HCT116 (cell line): ENCODE measurements at regions not wholly inside any gene's neighbourhood (a gene's known extent, or its start where the extent isn't known, plus 50 kb on each side); places are given as distances from the start of the nearest gene placed in this dataset.

Source experiments
- ATAC-seq: fragments of 200-7000 bp; cut with Tn5 transposase; 2 replicates; pipeline ENCODE4 v1.9.1; 2020; ENCODE audit warnings: mild to moderate bottlenecking, moderate library complexity
- BruUV-seq: library from RNA; stranded (reverse); fragments of 400-500 nt; replicated peaks from 2 replicates; lab custom pipeline; 2021; lab: Mats Ljungman, UMichigan
- CTCF ChIA-PET: fragments of 300-600 bp; sonication (Branson Sonifier 250); formaldehyde crosslinking; loops from one replicate; lab custom pipeline; 2021; ENCODE audit warnings: antibody characterized with exemption; lab: Charles Lee
- POLR2A ChIA-PET: fragments of 300-600, 350-600 bp; sonication (Branson Sonifier 250); formaldehyde crosslinking; loops from one replicate; lab custom pipeline; 2021; ENCODE audit warnings: antibody characterized with exemption; lab: Charles Lee
- RAD21 ChIA-PET, 2 experiments: fragments of 300-600 bp; sonication (Branson Sonifier 250); formaldehyde crosslinking; loops; one replicate each; lab custom pipeline; 2023; ENCODE audit warnings: low total read pairs in 2 of 2; ENCODE audit not compliant: uncharacterized antibody in 2 of 2, unreplicated experiment in 2 of 2, low non-redundant PET in 1 of 2; lab: Charles Lee
- DNase-seq: peaks from one replicate; pipeline ENCODE4 v3.0.0-alpha.2; 2010; ENCODE audit warnings: low read depth, low spot score
- H2AFZ ChIP-seq: fragments of 200-600 bp; shearing (Covaris generic), sonication (generic); 2 replicates; pipeline ENCODE4 v1.6.1; 2017; ENCODE audit warnings: low read depth, mixed run types, mixed read lengths, antibody characterized with exemption, low read length; ENCODE audit not compliant: poor library complexity, severe bottlenecking
- H3K27ac ChIP-seq: 2 replicates; pipeline ENCODE4 v1.5.1; 2012; ENCODE audit warnings: low read depth, low read length
- H3K27me3 ChIP-seq: fragments of 200-600 bp; sonication (generic); 2 replicates; pipeline ENCODE4 v1.6.1; 2016; ENCODE audit warnings: mixed run types, low read length, mixed read lengths; ENCODE audit not compliant: insufficient read depth
- H3K36me3 ChIP-seq, 2 experiments: fragments of 200-500 bp in 1 of 2; fragments of 200-600 bp in 1 of 2; sonication (Bioruptor generic) in 1 of 2; sonication (generic) in 1 of 2; 2 replicates each; pipeline versions ENCODE4 v1.5.1 to v1.6.1; 2014 to 2016; ENCODE audit warnings: low read length in 2 of 2, inconsistent platforms in 1 of 2, mixed read lengths in 1 of 2, mixed run types in 1 of 2; ENCODE audit not compliant: insufficient read depth in 2 of 2, control insufficient read depth in 1 of 2
- H3K4me1 ChIP-seq, 2 experiments: fragments of 200-600 bp in 1 of 2; sonication (generic) in 1 of 2; 2 replicates each; pipeline versions ENCODE4 v1.5.1 to v1.6.1; 2012 to 2017; ENCODE audit warnings: low read length in 2 of 2, inconsistent platforms in 1 of 2, mild to moderate bottlenecking in 1 of 2, mixed read lengths in 1 of 2, mixed run types in 1 of 2, moderate library complexity in 1 of 2; ENCODE audit not compliant: insufficient read depth in 2 of 2, control insufficient read depth in 1 of 2
- H3K4me2 ChIP-seq: fragments of 200-600 bp; sonication (generic); 2 replicates; pipeline ENCODE4 v1.6.1; 2017; ENCODE audit warnings: mixed run types, low read length, mixed read lengths
- H3K4me3 ChIP-seq, 2 experiments: fragments of 200-600 bp in 1 of 2; sonication (generic) in 1 of 2; replicated peaks in 1 of 2; 2 replicates each; pipeline ENCODE4 v1.5.1; 2011 to 2016; ENCODE audit warnings: low read length in 2 of 2, control low read depth in 1 of 2, low read depth in 1 of 2, mild to moderate bottlenecking in 1 of 2, mixed read lengths in 1 of 2, mixed run types in 1 of 2
- H3K79me2 ChIP-seq: fragments of 200-600 bp; sonication (generic); 2 replicates; pipeline ENCODE4 v1.6.1; 2017; ENCODE audit warnings: mild to moderate bottlenecking, mixed run types, low read length, moderate library complexity, mixed read lengths; ENCODE audit not compliant: insufficient read depth
- H3K9ac ChIP-seq: fragments of 200-600 bp; sonication (generic); 2 replicates; pipeline ENCODE4 v1.6.1; 2016; ENCODE audit warnings: low read length, mixed read lengths
- H3K9me2 ChIP-seq: fragments of 200-600 bp; sonication (generic), shearing (Covaris generic); 2 replicates; pipeline ENCODE4 v1.6.1; 2017; ENCODE audit warnings: mixed run types, mild to moderate bottlenecking, moderate library complexity; ENCODE audit not compliant: insufficient read depth
- H3K9me3 ChIP-seq, 2 experiments: fragments of 200-500 bp in 1 of 2; fragments of 200-600 bp in 1 of 2; sonication (Bioruptor generic) in 1 of 2; sonication (generic) in 1 of 2; 2 replicates each; pipeline ENCODE4 v1.6.1; 2014 to 2017; ENCODE audit warnings: low read length in 2 of 2, mixed read lengths in 2 of 2, inconsistent platforms in 1 of 2, low read depth in 1 of 2, mild to moderate bottlenecking in 1 of 2, mixed run types in 1 of 2, moderate library complexity in 1 of 2; ENCODE audit not compliant: control insufficient read depth in 1 of 2, insufficient read depth in 1 of 2
- H4K20me1 ChIP-seq: fragments of 200-600 bp; sonication (generic), shearing (Covaris generic); 2 replicates; pipeline ENCODE4 v1.6.1; 2017; ENCODE audit warnings: mixed run types, mild to moderate bottlenecking, moderate library complexity; ENCODE audit not compliant: insufficient read depth
- ATF3 ChIP-seq: IDR thresholded peaks from 2 replicates; pipeline ENCODE4 v1.6.1; 2012
- CBX3 ChIP-seq: IDR thresholded peaks from 2 replicates; pipeline ENCODE4 v1.6.1; 2012; ENCODE audit warnings: low read depth
- CEBPB ChIP-seq: IDR thresholded peaks from 2 replicates; pipeline ENCODE4 v1.6.1; 2012; ENCODE audit warnings: low read depth
- ELF1 ChIP-seq: IDR thresholded peaks from 2 replicates; pipeline ENCODE4 v1.6.1; 2012; ENCODE audit warnings: low read depth, borderline replicate concordance
- EZH2 ChIP-seq: fragments of 200-600 bp; sonication (generic); IDR thresholded peaks from 2 replicates; pipeline ENCODE4 v1.6.1; 2017; ENCODE audit warnings: antibody characterized with exemption, mixed run types
- FOSL1 ChIP-seq: IDR thresholded peaks from 2 replicates; pipeline ENCODE4 v1.6.1; 2012; ENCODE audit warnings: low read depth
- JUND ChIP-seq: IDR thresholded peaks from 2 replicates; pipeline ENCODE4 v1.6.1; 2012
- POLR2A ChIP-seq: IDR thresholded peaks from 2 replicates; pipeline ENCODE4 v1.7.0; 2011; ENCODE audit warnings: borderline replicate concordance; ENCODE audit not compliant: insufficient read depth, insufficient read length; ENCODE audit errors: extremely low read depth
- RAD21 ChIP-seq: IDR thresholded peaks from 2 replicates; pipeline ENCODE4 v1.6.1; 2012; ENCODE audit warnings: low read depth, mild to moderate bottlenecking
- SIN3A ChIP-seq: IDR thresholded peaks from 2 replicates; pipeline ENCODE4 v1.6.1; 2012; ENCODE audit warnings: low read depth
- SP1 ChIP-seq: IDR thresholded peaks from 2 replicates; pipeline ENCODE4 v1.6.1; 2012; ENCODE audit warnings: low read depth
- SRF ChIP-seq: IDR thresholded peaks from 2 replicates; pipeline ENCODE4 v1.6.1; 2012; ENCODE audit warnings: low read depth
- YY1 ChIP-seq: IDR thresholded peaks from 2 replicates; pipeline ENCODE4 v1.6.1; 2011; ENCODE audit warnings: low read length, low read depth, moderate library complexity, mild to moderate bottlenecking; ENCODE audit not compliant: insufficient replicate concordance; ENCODE audit errors: extremely low read depth
- ZFX ChIP-seq: fragments of 450-650 bp; IDR thresholded peaks from 2 replicates; pipeline ENCODE4 v1.6.1; 2017
- ZNF274 ChIP-seq: fragments of 200-500 bp; sonication (Bioruptor generic); IDR thresholded peaks from 2 replicates; pipeline ENCODE4 v1.6.1; 2014; ENCODE audit warnings: mild to moderate bottlenecking, low read depth, low read length, inconsistent platforms
- intact Hi-C: fragments of 100-400 bp; cut with micrococcal nuclease; formaldehyde crosslinking; loops from 2 replicates; pipeline ENCODE4 v1.10.0; 2022
- TF ChIP-seq, protein P1 (sequence below): IDR thresholded peaks from 2 replicates; pipeline ENCODE4 v1.6.1; 2012; ENCODE audit warnings: low read depth
- TF ChIP-seq, protein P2 (sequence below), 3 experiments: fragments of 200-600 bp in 1 of 3; sonication (generic) in 1 of 3; IDR thresholded peaks in 2 of 3; conservative IDR thresholded peaks in 1 of 3; 2 replicates each; pipeline ENCODE4 v1.5.1; 2012 to 2017; ENCODE audit warnings: low read depth in 2 of 3, low read length in 2 of 3, antibody characterized with exemption in 1 of 3, borderline replicate concordance in 1 of 3, control low read depth in 1 of 3, mild to moderate bottlenecking in 1 of 3, mixed read lengths in 1 of 3, mixed run types in 1 of 3, moderate library complexity in 1 of 3; ENCODE audit not compliant: insufficient read depth in 1 of 3

DNA sequence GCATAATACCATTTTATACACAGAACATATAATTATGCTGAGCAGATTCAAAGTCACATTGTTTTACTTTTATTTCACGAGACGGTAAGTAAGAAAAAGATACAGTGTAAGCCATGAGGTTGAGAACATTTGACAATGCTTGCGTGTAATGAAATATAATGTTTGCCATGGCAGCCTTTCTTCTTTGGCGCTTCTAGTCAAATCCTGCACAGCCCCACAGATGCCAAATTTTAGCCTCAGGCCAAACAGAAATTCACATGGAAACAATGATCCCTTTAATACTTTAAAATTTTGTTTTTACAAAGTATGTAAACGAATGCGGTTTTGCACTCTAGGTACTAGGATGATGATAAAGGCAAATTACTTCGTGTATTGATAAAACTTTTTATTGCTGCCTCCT lies 502.7 kb upstream of the SMIM31 start:
- POLR2A ChIA-PET, result no interaction called here

DNA sequence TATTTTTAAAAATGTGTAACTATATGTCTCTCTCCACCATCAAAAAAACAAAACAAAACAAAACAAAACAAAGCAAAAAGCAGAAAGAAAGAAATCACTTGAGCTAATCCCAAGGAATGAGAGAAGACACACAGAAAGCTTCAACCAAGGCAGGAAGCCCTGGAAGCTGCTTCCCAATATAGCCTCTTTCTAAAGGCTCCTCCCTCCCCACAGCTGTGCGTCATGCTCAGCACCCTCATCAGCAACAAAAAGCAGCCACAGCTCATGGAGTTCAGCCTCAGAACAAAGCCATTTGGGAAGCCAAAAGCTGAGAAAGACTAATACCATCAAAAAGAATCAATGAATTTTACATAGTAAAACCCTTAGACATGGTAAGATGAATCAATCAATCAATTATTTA lies 501.6 kb upstream of the SMIM31 start:
- Histone ChIP-seq H3K9ac (no peak overlapping the region), H3K4me2 (no peak overlapping the region), H3K27ac (no peak overlapping the region), H3K4me3 (no peak overlapping the region), H3K9me2 (no peaks in the 10 kb centered on the region), H3K4me1 (no peaks in the 10 kb centered on the region), H2AFZ (peak overlapping the region; percentile 66), H3K36me3 (no peaks in the 10 kb centered on the region), H3K9me3 (no peaks in the 10 kb centered on the region), H4K20me1 (no peaks in the 10 kb centered on the region), H3K27me3 (no peaks in the 10 kb centered on the region), H3K79me2 (no peaks in the 10 kb centered on the region)
- DNase-seq (no peak), ATAC-seq (no peak)
- POLR2A ChIA-PET, result no interaction called here
- no TSS peak for BruUV-seq
- RAD21 ChIA-PET, result no interaction called here
- CTCF ChIA-PET, result no interaction called here
- intact Hi-C loops, result no loop called here
- TF ChIP-seq, protein P1, sequence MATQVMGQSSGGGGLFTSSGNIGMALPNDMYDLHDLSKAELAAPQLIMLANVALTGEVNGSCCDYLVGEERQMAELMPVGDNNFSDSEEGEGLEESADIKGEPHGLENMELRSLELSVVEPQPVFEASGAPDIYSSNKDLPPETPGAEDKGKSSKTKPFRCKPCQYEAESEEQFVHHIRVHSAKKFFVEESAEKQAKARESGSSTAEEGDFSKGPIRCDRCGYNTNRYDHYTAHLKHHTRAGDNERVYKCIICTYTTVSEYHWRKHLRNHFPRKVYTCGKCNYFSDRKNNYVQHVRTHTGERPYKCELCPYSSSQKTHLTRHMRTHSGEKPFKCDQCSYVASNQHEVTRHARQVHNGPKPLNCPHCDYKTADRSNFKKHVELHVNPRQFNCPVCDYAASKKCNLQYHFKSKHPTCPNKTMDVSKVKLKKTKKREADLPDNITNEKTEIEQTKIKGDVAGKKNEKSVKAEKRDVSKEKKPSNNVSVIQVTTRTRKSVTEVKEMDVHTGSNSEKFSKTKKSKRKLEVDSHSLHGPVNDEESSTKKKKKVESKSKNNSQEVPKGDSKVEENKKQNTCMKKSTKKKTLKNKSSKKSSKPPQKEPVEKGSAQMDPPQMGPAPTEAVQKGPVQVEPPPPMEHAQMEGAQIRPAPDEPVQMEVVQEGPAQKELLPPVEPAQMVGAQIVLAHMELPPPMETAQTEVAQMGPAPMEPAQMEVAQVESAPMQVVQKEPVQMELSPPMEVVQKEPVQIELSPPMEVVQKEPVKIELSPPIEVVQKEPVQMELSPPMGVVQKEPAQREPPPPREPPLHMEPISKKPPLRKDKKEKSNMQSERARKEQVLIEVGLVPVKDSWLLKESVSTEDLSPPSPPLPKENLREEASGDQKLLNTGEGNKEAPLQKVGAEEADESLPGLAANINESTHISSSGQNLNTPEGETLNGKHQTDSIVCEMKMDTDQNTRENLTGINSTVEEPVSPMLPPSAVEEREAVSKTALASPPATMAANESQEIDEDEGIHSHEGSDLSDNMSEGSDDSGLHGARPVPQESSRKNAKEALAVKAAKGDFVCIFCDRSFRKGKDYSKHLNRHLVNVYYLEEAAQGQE, result no peak
- TF ChIP-seq SIN3A (no peak), RAD21 (no peak), SP1 (no peak), POLR2A (no peak), ZFX (no peak), CBX3 (no peak), SRF (no peak), ATF3 (no peak), FOSL1 (no peak), ELF1 (no peak), CEBPB (no peak), ZNF274 (no peak)

More for the DNA sequence above, 502.7 kb upstream of the SMIM31 start:
- no peak overlapping the region for H2AFZ ChIP-seq
- H3K9ac ChIP-seq, result no peak overlapping the region
- H3K36me3 ChIP-seq, result no peaks in the 10 kb centered on the region
- H3K9me3 ChIP-seq, result no peaks in the 10 kb centered on the region
- no peak overlapping the region for H3K4me2 ChIP-seq
- no TSS peak for BruUV-seq
- ChIA-PET CTCF (no interaction called here), RAD21 (no interaction called here)
- no peaks in the 10 kb centered on the region for H4K20me1 ChIP-seq
- ATAC-seq, result no peak
- no peaks in the 10 kb centered on the region for H3K4me1 ChIP-seq
- no peaks in the 10 kb centered on the region for H3K27me3 ChIP-seq
- intact Hi-C loops, result no loop called here
- no peaks in the 10 kb centered on the region for H3K79me2 ChIP-seq
- H3K27ac ChIP-seq, result no peak overlapping the region
- no peak overlapping the region for H3K4me3 ChIP-seq
- DNase-seq, result no peak
- TF ChIP-seq SIN3A (no peak), CBX3 (no peak), YY1 (no peak), ELF1 (no peak), RAD21 (no peak), CEBPB (no peak), EZH2 (no peak), JUND (no peak)
- TF ChIP-seq, protein P2, sequence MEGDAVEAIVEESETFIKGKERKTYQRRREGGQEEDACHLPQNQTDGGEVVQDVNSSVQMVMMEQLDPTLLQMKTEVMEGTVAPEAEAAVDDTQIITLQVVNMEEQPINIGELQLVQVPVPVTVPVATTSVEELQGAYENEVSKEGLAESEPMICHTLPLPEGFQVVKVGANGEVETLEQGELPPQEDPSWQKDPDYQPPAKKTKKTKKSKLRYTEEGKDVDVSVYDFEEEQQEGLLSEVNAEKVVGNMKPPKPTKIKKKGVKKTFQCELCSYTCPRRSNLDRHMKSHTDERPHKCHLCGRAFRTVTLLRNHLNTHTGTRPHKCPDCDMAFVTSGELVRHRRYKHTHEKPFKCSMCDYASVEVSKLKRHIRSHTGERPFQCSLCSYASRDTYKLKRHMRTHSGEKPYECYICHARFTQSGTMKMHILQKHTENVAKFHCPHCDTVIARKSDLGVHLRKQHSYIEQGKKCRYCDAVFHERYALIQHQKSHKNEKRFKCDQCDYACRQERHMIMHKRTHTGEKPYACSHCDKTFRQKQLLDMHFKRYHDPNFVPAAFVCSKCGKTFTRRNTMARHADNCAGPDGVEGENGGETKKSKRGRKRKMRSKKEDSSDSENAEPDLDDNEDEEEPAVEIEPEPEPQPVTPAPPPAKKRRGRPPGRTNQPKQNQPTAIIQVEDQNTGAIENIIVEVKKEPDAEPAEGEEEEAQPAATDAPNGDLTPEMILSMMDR (IDR thresholded peaks at IDR 0.05 in 2 of 3, conservative IDR thresholded peaks at IDR 0.05 in 1 of 3; ENCODE audit: borderline replicate concordance in 1 of 3, insufficient read depth in 1 of 3, low read depth in 2 of 3, low read length in 2 of 3), result no peak
- H3K9me2 ChIP-seq, result no peaks in the 10 kb centered on the region
